MM.1S (cell line): ENCODE measurements at regions not wholly inside any gene's neighbourhood (a gene's known extent, or its start where the extent isn't known, plus 50 kb on each side); places are given as distances from the start of the nearest gene placed in this dataset.

Experiments used
- DNase-seq: peaks from one replicate; pipeline ENCODE4 v3.0.0-alpha.2; 2015
- H2AFZ ChIP-seq: fragments of 300-600 bp; sonication (generic); 2 replicates; pipeline ENCODE4 v1.6.0; 2016; ENCODE audit warnings: antibody characterized with exemption, low read length
- H3F3A ChIP-seq: fragments of 300-600 bp; sonication (generic); 2 replicates; pipeline ENCODE4 v1.6.1; 2016; ENCODE audit warnings: mild to moderate bottlenecking, antibody characterized with exemption, low read length, moderate library complexity, mixed read lengths; ENCODE audit not compliant: insufficient read depth
- H3K27ac ChIP-seq: fragments of 300-600 bp; sonication (generic); 2 replicates; pipeline ENCODE4 v1.5.1; 2016; ENCODE audit warnings: mild to moderate bottlenecking, low read length
- H3K27me3 ChIP-seq: fragments of 300-600 bp; sonication (generic); replicated peaks from 2 replicates; pipeline ENCODE4 v1.6.0; 2016; ENCODE audit warnings: low read length; ENCODE audit not compliant: insufficient read depth
- H3K36me3 ChIP-seq: fragments of 300-600 bp; sonication (generic); replicated peaks from 2 replicates; pipeline ENCODE4 v1.6.1; 2016; ENCODE audit warnings: mild to moderate bottlenecking, low read length, mixed read lengths; ENCODE audit not compliant: insufficient read depth
- H3K4me1 ChIP-seq: fragments of 300-600 bp; sonication (generic); 2 replicates; pipeline ENCODE4 v1.6.1; 2016; ENCODE audit warnings: low read length, mixed read lengths
- H3K4me2 ChIP-seq: fragments of 300-600 bp; sonication (generic); 2 replicates; pipeline ENCODE4 v1.6.0; 2016; ENCODE audit warnings: low read depth, low read length
- H3K4me3 ChIP-seq: fragments of 300-600 bp; sonication (generic); 2 replicates; pipeline ENCODE4 v1.5.1; 2016; ENCODE audit warnings: low read length, mixed read lengths
- H3K79me2 ChIP-seq: fragments of 300-600 bp; sonication (generic); 2 replicates; pipeline ENCODE4 v1.6.1; 2016; ENCODE audit warnings: mixed run types, low read length, mixed read lengths
- H3K9ac ChIP-seq: fragments of 300-600 bp; sonication (generic); 2 replicates; pipeline ENCODE4 v1.6.1; 2016; ENCODE audit warnings: low read length, mixed read lengths
- H3K9me2 ChIP-seq: fragments of 300-600 bp; sonication (generic); replicated peaks from 2 replicates; pipeline ENCODE4 v1.6.1; 2016; ENCODE audit warnings: mild to moderate bottlenecking, low read length, mixed read lengths; ENCODE audit not compliant: insufficient read depth
- H3K9me3 ChIP-seq: fragments of 300-600 bp; sonication (generic); replicated peaks from 2 replicates; pipeline ENCODE4 v1.6.1; 2016; ENCODE audit warnings: mild to moderate bottlenecking, low read length, mixed read lengths; ENCODE audit not compliant: insufficient read depth
- H4K20me1 ChIP-seq: fragments of 300-600 bp; sonication (generic); 2 replicates; pipeline ENCODE4 v1.6.1; 2016; ENCODE audit warnings: mild to moderate bottlenecking, low read length, moderate library complexity, mixed read lengths; ENCODE audit not compliant: insufficient read depth
- EZH2 ChIP-seq: fragments of 300-600 bp; sonication (generic); optimal IDR thresholded peaks from 2 replicates; pipeline ENCODE3; 2017; ENCODE audit warnings: low read depth, mild to moderate bottlenecking, antibody characterized with exemption, low read length, mixed read lengths
- EZH2phosphoT487 ChIP-seq: fragments of 300-600 bp; sonication (generic); IDR thresholded peaks from 2 replicates; pipeline ENCODE4 v1.6.1; 2018; ENCODE audit warnings: antibody characterized with exemption, low read length
- TF ChIP-seq, protein P1 (sequence below): fragments of 300-600 bp; sonication (generic); IDR thresholded peaks from 2 replicates; pipeline ENCODE4 v1.5.1; 2016; ENCODE audit warnings: antibody characterized with exemption, low read length, mixed read lengths

DNA sequence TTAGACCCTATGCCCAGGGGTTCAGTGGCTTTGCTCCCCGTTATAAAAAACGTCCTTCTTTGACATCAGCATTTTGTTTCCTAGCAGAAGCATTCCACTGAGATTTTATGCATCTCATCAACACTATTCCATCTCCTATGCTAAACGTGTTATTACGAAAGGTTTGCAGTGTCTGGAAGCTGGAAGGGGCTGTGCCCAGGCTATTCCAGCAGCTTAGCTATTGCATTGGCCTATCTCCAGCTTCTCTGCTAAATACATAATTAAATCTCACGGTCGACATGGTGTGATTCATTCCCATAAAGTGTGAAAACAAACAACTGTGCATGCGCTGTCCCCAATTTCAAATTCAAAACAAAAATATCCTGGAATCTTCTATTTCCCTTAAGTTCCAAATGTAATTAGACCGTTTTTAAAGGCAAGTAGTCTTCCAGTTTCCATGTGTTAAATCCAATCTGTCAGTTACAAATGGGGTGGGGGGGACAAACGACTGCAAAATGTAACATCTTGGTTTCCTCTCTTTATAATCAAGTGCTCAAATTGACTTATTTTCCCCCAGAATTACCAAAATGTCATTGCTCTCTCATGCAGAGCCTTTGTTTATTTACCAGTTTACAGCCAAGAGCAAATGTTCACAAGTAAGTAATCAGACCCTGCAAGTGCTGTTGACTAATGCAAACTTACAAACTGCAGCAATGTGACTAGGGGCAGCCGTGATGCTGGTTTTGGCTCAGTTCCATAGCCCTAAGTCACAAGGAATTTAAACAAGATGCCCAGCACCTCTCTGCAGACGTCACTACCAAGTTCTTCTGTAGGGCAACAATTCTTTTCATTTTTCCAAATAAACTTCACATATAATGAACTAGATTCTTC lies 212.3 kb upstream of the RORB start:
- H3F3A ChIP-seq: 0 out of 2 replicates have a peak, but pooled peaks cover 5% of the 10 kb centered on the region
- H3K9me2 ChIP-seq: no peaks in the 10 kb centered on the region
- H4K20me1 ChIP-seq: no peaks in the 10 kb centered on the region
- no peak overlapping the region for H3K9ac ChIP-seq
- peaks cover 18% of the 10 kb centered on the region for H3K4me1 ChIP-seq
- TF ChIP-seq, protein P1, sequence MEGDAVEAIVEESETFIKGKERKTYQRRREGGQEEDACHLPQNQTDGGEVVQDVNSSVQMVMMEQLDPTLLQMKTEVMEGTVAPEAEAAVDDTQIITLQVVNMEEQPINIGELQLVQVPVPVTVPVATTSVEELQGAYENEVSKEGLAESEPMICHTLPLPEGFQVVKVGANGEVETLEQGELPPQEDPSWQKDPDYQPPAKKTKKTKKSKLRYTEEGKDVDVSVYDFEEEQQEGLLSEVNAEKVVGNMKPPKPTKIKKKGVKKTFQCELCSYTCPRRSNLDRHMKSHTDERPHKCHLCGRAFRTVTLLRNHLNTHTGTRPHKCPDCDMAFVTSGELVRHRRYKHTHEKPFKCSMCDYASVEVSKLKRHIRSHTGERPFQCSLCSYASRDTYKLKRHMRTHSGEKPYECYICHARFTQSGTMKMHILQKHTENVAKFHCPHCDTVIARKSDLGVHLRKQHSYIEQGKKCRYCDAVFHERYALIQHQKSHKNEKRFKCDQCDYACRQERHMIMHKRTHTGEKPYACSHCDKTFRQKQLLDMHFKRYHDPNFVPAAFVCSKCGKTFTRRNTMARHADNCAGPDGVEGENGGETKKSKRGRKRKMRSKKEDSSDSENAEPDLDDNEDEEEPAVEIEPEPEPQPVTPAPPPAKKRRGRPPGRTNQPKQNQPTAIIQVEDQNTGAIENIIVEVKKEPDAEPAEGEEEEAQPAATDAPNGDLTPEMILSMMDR: no peak
- TF ChIP-seq EZH2 (no peak), EZH2phosphoT487 (no peak)
- H3K36me3 ChIP-seq: no peaks in the 10 kb centered on the region
- H3K4me2 ChIP-seq: no peak overlapping the region
- H3K4me3 ChIP-seq: no peak overlapping the region
- no peaks in the 10 kb centered on the region for H3K9me3 ChIP-seq
- H3K79me2 ChIP-seq: no peaks in the 10 kb centered on the region
- no peak overlapping the region for H3K27ac ChIP-seq
- H3K27me3 ChIP-seq: no peaks in the 10 kb centered on the region
- DNase-seq: no peak
- no peak overlapping the region for H2AFZ ChIP-seq

DNA sequence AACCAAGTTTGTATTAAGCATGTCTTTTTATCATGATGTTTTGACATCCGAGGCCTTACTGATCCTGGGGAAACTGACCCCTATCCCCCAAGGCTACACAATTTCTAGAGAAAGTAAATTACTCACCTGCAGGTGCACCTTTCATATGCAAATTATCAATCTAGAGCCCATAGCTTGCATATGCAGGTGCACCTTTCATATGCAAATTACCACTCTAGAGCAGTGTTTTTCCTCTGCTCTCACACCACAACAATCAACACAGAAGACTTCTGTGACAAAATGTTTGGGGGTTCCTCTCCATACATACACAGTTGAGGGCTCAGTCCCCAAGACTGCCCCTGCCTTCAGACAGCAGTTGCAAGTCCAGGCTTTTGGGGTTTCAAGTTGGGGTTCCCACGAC lies 203.7 kb upstream of the RORB start:
- no peak overlapping the region for H3K9ac ChIP-seq

DNA sequence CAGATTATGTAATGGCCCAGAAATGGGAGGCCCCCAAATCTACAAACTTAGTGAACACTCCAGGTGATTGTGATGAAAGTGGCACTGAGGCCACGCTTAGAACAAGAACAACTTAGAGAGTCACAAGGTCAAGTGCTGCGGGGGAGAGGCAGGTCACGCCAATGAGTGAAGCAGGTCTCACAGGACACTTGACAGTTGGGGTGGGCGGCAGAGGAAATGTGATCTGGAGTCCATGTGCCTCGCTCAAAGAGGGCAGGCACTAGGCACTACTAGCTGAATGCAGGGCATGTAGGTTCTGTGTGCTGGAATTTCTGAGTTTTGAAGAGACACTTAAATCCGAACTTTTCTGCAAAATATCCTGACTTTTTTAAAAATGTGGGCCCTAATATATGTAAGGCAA lies 193.2 kb upstream of the RORB start:
- no peak overlapping the region for H3K27ac ChIP-seq
- no peak overlapping the region for H3K9ac ChIP-seq
- no peaks in the 10 kb centered on the region for H3K27me3 ChIP-seq
- H2AFZ ChIP-seq: no peak overlapping the region
- peaks cover 5% of the 10 kb centered on the region; the same call in 1 of the 2 replicates for H3K4me1 ChIP-seq
- H4K20me1 ChIP-seq: no peaks in the 10 kb centered on the region
- TF ChIP-seq EZH2 (no peak), EZH2phosphoT487 (no peak)
- TF ChIP-seq, protein P1: no peak
- no peak overlapping the region for H3K4me3 ChIP-seq
- H3K79me2 ChIP-seq: no peaks in the 10 kb centered on the region
- H3K9me3 ChIP-seq: no peaks in the 10 kb centered on the region
- H3F3A ChIP-seq: no peaks in the 10 kb centered on the region
- H3K4me2 ChIP-seq: no peak overlapping the region
- H3K9me2 ChIP-seq: no peaks in the 10 kb centered on the region
- H3K36me3 ChIP-seq: no peaks in the 10 kb centered on the region
- DNase-seq: no peak

More for the DNA sequence above, 203.7 kb upstream of the RORB start:
- Histone ChIP-seq H3K27ac (no peak overlapping the region), H4K20me1 (no peaks in the 10 kb centered on the region), H3K36me3 (no peaks in the 10 kb centered on the region), H3K27me3 (no peaks in the 10 kb centered on the region), H3K4me2 (no peak overlapping the region), H3K9me3 (no peaks in the 10 kb centered on the region), H2AFZ (no peak overlapping the region), H3F3A (no peaks in the 10 kb centered on the region), H3K4me1 (peaks cover 10% of the 10 kb centered on the region), H3K9me2 (no peaks in the 10 kb centered on the region), H3K4me3 (no peak overlapping the region), H3K79me2 (no peaks in the 10 kb centered on the region)
- peak; percentile 67 for DNase-seq
- TF ChIP-seq EZH2 (no peak), EZH2phosphoT487 (no peak)
- TF ChIP-seq, protein P1: no peak
